ENCODE measurements at regions not wholly inside any gene's neighbourhood (a gene's known extent, or its start where the extent isn't known, plus 50 kb on each side); places are given as distances from the start of the nearest gene placed in this dataset.
A peak's percentile ranks its signal among the peaks of the same experiment; 100 is the strongest.

DNA sequence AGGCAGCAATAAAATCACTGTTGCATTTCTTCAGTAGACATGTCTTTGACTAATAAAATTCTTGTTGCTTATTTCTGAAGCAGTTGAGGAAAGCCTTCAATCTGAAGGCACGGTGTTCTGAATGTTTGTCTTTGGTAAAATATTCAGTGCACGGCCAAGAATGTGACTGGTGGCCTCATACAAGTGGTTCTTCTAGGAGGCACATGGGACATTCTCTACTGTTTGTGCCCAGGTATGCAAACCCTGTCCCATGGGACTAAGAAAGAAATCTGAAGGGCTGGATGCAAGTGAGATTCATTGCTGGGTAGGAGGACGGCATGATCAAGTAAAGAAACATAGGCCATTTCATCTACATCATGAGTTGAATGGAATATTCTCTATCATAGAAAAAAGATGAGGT lies 250.6 kb upstream of the NR2F2 start:
- no peak for DNase-seq

DNA sequence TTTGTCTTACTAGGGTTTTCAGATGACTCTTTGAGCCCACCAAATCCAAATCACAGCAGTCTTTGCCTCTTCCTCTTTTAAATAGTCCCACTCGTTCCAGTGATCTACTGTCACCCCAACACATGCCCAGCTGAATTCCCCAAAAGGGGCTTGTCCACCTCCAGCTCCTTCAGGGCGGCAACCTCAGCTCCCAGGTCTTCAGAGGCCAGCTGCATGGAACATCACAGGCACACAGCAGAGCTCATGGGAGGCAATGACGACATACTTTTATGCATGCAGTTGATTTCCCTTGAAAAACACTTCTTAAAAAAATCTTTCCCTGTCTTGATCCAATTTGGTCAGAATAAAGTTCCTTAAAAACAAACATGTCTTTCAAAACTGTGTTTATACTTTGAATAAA lies 244.3 kb upstream of the NR2F2 start:
- DNase-seq = no peak

DNA sequence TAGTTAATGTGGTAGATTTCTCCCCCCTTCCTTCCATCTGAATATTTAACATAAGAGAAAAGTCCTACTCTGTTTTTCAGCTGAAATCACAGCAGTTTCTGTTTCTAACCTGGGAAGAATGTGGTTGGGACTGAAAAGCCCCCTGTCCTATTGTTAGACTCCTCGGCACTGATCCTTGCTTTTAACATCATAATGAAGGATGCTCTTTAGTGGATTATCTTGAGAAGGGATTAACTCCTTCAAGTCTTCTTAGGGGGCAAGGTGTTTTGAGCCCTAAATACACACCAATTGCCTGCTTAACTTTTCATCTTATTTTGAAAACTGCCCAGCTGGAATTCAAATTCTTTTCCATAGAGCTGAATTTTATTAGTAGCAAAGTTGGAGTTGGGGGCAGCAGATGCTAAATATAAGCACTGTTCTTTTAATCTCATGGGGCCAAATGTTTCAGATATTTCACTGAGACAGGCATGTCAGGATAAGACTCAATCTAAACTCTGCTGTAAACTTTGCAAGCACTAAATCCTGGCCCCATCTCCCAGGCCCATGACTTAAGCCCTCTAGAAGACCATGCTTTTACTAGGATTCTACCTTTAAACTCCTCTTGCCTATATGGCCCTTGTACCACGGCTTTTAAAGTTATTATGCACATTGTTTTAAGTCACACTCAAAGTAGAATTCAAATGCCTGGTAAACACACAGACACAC lies 243.2 kb upstream of the NR2F2 start:
- DNase-seq = no peak

DNA sequence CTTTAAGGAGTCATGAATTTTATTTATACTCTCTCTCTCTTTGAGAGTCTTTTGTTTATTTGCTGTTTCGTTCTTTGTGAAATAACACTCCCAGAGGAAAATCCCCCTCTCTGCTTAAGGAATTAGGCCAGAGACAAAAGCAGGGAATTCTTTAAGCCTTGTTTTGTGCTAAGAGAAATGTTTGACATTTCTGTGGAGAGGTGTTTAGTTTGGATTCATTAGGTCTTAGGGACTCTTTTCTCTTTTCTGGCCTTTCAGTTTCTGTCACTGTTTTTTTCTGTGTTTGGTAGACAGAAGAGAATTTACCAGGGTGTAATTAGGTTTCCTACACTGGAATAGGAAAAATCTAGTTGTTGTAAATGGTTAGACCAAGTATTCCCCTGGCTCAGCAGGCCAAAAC lies 241.8 kb upstream of the NR2F2 start:
- no peak for DNase-seq

DNA sequence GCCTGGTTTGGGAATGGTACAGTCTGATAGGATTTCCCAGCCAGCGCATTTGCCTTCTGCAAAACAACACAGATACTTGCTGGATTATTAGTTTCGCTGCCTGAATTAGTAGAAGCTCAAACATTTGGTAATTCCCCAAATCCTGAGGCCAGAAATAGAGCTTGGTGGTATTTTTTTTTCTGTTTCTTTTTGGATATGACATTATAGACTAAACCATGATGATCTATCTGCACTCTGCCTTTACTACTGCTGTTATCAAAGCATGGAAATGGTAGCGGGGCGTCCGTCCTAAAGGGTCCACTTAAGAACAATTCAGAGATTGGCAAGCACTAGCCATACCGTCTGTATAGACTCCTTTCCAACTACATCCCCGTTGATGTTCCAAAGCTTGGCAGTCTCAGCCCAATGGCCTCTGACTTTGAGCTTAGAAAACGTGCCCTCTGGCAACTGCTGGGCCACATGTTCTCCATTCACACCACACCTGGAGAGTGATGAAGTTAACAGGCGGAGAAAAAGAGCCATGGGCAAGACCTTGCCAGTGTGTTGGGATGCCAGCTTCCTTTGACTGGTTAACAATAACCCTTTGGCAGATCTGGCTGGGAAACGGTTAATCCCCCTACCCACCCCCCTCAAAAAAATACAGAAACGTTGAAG lies 241.0 kb upstream of the NR2F2 start:
- DNase-seq = no peak

DNA sequence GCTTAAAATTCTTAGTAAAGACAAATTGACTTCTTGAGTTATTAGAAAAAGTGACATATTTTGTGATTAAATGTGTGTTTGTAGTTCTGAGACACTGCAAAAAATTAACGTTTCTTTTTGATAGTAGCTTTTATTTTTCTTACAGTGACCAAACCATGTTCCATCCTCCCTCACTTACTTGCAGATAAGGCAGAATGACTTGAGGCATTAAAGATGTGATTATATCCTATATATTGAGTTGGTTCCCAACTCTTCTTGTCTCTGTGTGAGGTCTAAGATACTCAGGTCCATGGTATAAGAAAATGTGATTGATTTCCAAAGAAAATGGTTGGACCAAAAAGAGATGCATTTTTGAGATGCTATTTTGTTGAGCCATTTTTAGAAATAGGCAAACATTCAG lies 238.3 kb upstream of the NR2F2 start:
- DNase-seq = no peak

DNA sequence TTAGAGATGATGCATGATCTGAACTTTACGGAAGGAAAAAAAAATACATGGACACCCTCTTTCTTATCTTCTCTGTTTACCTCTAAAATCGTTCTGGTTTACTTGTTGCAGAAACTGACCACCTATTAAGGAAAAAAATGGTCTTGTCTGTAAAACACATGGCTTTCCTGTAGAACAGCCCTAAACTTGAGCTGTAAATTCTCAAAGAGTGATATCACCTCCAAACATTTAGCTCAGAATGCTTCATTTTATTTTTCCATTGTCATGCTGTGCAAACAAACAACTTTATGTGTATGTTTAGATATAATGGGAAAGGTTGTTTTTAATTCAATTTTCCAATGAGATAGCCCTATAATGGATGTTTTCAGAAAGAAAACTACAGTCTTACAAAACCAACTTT lies 237.4 kb upstream of the NR2F2 start:
- DNase-seq = no peak

DNA sequence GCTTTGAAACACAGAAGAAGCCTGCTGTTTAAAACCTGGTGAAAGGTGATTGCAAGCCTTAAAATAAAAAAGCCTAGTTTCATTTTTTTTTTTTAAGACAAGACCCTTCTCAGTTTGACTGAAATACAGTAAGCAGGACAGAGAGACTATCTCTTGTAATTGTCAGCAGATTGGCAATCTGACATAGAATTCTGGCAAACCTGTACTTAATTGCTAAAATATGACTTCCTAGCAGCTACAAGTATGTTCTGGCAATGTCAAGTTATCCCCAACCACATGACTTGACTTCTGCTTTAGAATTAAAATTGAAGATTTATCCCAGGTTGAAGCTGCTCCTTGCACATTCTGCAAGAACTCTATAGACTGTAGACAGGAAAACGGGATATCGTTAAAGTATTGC lies 232.8 kb upstream of the NR2F2 start:
- no peak for DNase-seq

DNA sequence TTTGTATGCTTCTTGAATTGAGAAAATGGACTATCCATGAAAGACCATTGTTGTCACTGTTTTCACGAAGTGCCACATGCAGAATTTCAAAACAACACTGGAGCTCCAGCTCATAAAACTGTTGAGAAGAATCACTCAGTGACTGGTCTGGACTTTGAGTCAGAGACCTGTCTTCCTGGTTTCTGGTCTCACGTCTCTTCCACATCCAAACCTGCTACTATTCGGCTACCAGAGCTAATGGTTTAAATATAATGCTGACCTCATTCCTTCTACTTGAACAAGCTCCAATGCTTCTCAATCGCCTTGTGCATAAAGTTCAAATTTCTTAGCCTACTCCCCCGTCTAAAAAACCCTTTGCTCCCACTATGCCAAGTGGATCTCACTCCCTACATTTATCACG lies 227.9 kb upstream of the NR2F2 start:
- DNase-seq = no peak

DNA sequence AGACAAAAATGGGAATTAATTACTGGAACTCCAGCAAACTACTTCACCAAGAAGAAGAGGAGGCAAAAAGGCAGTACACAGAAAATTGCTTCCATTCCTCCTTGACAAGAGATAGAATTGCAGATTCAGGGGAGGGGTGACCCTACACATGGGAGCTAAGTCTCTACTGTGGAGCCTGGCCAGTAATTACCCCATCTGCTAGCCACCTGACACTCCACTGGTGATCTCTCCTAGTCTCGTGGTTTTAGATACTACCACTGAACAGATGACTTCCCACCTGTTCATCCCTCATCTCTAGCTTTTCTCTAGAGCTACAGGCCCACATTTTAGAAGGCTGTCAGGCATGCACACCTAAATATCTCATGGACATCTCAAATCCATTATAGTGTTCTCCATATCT lies 224.3 kb upstream of the NR2F2 start:
- DNase-seq = no peak

DNA sequence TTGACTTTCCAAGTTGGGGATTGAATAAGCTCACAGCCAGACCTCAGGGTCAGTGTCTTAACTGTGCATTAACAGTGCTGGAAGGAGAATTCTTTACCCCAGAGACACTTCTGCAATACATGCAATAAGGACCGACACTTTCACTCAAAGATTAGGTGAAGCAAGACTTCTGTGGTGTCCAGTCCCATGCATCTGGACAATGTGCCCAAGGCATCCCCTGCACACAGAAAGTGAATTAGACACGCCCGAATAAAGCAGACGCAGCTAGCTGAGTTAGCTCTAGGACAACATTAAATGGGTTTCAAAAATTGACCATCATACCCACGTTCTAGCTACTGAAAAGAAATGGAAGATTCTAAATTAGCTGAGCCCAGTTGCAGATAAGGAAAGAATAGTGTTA lies 223.9 kb upstream of the NR2F2 start:
- no peak for DNase-seq

DNA sequence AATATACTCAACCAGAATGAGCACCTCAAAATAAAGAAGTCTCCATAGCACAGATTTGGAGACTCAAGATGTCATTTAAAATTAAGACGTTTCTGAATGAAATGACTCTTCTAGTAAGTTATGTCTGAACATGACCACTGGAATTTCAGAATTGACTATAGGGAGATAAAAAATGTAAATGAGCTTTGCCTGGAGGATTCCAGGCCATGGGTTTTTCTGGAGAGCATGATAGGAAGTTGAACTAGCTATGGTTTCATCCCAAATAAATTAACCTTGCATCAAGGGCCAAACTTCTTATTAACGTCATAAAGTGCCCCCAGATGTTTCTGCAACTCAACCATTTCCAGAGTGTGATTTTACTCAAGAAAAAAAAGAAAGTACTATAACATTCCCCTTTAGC lies 222.6 kb upstream of the NR2F2 start:
- no peak for DNase-seq

DNA sequence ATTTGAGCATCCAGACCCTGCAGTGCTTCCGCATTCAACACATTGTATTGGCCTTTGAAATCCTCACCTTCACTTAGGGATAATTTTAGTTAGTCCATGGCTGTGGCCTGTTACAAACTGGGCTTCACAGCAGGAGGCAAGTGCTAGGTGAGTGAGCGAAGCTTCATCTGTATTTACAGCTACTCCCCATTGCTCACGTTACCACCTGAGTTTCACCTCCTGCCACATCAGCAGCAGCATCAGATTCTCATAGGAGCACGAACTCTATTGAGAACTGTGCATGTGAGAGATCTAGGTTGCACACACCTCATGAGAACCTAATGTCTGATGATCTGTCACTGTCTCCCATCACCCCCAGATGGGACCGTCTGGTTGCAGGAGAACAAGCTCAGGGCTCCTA lies 222.1 kb upstream of the NR2F2 start:
- DNase-seq = no peak

DNA sequence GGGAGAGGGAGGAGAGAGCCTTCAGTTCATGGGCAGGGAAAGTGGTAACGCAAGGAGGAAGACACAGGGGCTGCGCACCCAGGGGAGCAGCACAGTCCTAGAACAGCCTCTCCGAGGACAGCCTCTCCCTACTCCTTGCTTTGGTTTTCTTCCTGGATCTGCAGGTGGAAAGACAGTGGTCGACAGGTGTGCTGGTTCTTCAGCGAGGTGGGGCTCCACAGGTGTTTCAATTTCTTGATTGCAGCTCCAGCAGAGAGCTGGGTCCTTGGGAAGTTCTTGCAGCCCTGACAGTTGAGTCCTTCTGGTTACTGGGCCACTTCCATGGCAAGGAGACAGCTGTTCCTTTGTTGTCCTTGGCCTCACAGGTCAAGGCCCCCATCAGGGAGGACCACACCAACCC lies 220.7 kb upstream of the NR2F2 start:
- no peak for DNase-seq

DNA sequence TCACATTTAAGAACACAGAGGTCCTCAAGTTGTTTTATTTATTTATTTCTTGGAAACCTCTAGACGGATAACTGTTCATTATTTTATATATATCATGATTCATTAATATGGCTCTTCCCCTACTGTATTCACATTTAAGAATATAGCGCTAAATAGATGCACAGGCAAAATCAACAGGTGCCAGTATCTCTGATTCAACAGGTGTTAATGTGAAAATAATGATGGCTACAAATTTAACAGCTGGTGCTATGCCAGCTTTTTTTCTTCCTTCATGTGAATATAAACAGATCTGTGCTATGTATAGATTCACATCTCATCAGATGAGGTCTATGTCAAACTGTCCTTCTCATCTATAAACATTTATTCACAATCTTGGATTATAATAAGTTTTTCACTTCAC lies 218.5 kb upstream of the NR2F2 start:
- DNase-seq = no peak

DNA sequence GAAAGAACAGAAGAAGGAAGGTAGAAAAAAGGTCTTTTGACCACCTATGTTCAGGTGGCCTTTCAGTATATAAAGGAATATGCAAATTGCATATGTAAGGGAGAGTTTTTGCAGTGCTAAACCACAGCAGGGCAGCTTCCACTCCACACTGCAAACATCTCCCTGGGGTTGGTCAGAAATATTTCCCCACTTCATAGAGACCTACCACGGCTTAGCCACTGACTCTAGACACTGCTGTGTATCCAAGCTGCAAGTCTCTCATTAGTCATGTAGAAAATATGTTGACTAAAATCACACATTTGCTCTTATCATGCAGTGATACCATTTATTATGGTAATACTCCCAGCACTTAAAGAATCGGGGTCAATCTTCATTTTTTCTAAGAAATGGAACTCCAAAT lies 214.9 kb upstream of the NR2F2 start:
- peak in 1 of 2 experiments; percentile 24 for DNase-seq

DNA sequence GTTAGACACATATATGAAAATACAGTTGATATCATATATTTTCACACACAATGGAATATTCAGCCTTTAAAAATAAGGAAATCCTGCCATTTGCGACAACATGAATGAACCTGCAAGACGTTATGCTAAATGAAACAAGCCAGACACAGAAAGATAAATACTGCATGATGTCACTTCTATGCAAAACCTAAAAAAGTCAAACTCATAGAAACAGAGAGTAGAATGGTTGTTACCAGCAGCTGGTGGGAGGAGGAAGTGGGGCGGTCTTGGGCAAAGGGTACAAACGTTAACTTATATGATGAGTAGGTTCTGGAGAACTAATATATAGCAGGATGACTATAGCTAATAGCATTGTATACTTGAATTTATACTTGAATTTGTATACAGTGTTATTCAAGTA lies 213.2 kb upstream of the NR2F2 start:
- no peak for DNase-seq

DNA sequence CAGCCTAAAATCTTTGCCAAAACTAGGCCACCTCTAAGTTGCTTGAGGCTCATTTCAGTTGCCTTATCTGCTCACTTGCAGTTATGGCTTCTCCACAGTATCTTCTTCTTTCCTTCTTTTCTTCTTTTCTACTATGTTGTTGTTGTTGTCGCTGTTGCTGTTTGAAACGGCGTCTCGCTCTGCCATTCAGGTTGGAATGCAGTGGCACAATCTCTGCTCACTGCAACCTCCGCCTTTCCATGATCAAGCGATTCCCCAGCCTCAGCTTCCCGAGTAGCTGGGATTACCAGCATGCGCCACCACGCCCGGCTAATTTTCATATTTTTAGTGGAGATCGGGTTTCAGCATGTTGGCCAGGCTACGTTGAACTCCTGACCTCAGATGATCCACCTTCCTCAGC lies 210.8 kb upstream of the NR2F2 start:
- no peak for DNase-seq

DNA sequence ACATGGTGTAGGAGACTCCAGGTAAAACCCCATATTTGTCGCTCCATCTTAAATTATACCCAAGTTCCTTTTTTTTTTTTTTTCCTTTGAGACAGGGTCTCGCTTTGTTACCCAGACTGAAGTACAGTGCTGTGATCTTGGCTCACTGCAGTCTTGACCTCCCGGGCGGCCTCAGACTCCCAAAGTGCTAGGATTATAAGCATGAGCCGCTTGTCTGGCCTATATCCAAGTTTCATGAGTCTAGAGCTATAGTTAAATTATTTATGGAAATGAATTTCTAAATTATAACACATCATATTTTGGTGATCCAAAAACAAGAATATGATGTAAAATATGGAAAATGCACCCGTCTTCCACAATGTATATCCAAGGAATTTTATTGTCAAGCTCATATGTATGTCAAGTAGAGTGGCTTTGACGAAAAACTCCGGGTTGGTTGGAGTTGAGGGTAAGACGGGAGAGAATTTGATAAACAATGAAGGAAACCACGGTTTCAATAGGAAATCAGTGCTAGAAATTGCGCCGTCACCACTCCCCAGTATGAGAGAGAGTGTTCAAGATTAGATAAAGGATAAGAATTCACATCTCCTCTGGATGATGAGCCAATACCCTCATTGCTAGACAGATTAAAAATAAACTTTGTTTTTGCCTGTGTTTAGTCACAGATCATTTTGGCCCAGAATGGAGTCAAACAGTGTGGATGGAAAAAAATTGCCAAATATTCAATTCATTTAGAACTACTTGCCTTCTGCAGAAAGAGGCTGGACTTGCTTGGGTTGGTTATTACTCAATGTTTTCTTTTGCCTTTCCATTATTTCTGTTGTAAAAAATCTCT lies 209.2 kb upstream of the NR2F2 start:
- DNase-seq = no peak

DNA sequence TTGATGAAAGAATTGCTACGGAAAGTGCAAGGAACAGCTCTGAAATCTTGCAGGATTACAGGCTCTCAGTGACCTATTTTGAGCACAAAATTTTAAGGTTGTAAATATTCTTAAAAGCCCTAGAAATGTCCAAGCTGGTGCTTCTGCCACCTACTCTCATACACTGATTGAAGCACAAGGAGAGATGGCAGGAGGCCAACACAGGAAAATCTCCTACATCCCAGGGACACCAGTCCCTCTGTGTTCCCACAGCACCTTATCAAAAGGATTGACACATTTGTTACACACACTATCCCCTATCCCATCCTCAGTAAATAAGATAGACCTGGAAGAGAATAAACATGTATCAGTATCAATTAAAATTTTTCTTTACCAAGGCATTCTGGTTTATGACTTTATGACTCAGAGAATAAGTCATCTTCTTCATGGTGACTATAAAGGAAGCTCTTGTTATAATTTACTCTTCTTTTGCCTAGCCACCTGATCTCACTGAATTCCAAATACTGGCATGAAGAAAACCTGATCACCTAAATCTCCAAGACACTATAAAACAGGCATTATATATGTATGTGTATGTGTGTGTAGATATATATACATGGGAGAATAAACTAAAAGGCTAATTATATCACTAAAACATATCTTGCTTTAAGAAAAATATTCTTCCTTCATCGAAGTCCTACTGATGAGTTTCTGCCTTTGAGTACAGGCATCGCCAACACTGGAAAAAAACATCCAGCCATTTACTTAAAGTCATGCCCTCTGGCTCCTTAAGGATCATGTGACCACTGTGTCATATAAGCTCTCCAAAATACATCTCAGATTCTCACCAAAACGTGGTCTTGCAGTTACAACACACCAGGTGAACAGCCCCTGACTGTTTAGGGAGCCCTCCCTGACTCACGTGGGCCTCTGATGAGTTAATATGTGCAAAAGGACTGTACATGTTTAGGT lies 208.1 kb upstream of the NR2F2 start:
- DNase-seq = peak in 1 of 2 experiments; percentile 11

DNA sequence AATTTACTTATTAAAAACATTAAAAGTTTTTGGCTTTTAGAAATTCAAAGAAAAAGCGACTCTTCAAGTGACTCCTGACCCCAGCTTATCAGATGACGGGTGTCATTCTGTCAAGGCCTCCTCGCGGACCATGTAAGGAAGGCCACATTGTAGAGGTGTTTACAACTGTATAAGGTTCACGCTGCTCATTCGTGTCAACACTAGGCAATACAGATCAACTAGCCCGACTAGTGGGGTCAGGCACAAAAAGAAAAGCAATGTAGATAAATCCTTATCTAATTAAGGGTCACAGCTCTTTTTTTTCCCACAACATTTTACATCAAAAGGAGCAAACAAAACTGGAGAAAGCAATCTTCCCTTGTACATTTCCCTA lies 207.5 kb upstream of the NR2F2 start:
- DNase-seq = no peak

DNA sequence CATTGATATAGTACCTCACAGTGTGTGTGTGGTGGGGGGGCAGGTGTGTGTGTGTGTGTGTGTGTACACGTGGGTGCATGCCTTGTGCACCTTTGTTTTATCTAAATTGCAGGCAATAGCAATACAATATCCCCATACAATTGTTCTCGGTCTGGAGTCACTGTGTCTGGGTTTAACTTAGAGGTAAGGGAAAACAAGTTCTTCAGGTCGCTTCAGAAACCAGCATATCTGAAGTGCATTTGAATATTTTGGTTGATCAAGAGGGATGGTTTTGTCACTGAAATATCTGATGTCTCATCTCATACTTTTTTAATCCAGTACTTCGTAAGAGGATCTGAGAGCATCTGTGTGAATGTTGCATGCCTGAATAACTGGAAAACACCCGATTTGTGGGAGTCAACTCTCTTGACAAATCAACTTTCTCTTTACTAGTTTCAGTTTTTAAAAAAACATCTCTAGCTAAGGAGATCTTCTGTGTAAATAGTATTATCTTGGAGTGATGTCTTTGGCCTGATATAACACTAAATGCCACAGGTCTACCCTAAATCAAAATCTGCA lies 206.8 kb upstream of the NR2F2 start:
- DNase-seq = no peak

DNA sequence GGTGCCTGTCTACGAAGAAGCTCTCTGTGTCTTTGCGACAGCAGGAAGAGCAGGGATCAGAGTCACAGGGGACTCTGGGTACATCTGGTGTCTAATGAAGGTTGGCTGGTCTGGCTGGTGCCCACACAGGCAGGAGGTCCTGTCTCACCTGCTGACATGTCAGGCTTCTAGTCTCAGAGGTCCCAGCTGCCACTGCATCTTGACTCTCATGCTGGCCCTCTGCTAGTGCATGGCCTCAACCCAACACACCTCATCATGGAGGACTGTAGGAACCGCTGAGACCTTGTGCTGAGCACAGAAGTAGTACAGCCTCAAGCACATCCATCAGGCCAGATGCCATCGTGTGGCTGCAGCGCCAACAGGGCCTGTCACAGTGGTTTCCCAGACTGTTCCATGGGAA lies 206.1 kb upstream of the NR2F2 start:
- DNase-seq = no peak
